C4-2B (cell line): ENCODE measurements at regions not wholly inside any gene's neighbourhood (a gene's known extent, or its start where the extent isn't known, plus 50 kb on each side); places are given as distances from the start of the nearest gene placed in this dataset.

Experiments used
- CTCF ChIP-seq: fragments of 450-650 bp; conservative IDR thresholded peaks from 2 replicates; pipeline ENCODE4 v1.5.1; 2017; ENCODE audit warnings: mild to moderate bottlenecking
- ZFX ChIP-seq: fragments of 450-650 bp; IDR thresholded peaks from 2 replicates; pipeline ENCODE4 v1.6.1; 2017

GRCh38 chr10:129364949-129365348 lies 102.1 kb upstream of the MGMT start:
- no peak for TF ChIP-seq CTCF
- TF ChIP-seq ZFX, result no peak
